ENCODE measurements at regions not wholly inside any gene's neighbourhood (a gene's known extent, or its start where the extent isn't known, plus 50 kb on each side); places are given as distances from the start of the nearest gene placed in this dataset.
"Not testable (repeated sequence)": the region's sequence is repeated elsewhere in the genome, so short reads cannot be mapped to it uniquely, and the experiment has no call there.

DNA sequence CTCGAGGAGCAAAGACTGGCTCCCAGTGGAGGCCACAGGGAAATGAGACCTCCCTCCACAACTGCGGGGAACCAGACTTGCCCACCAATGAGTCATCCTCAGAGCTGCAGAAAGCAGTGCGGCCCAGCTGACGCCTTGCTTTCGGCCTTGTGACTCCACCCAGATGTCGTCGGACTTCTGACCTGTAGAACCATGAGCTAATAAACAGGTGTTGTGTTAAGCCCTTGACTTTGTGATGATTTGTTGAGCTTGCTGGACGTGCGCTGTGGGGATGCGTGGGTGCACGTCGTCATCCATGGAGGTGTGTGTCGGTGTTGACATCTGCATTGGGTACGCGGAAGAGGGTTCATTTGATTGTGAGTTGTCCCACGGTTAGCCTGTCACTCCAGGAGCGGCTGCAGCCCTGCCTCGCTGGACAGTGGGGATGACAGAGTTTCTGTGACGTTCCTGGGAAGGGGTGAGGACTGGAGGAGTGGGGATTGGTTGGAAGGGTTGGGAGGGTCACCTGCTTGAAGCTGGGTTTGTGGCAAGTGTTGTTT lies 154.1 kb downstream of the SH3BP4 start:
- Histone ChIP-seq H3K4me3 (ENCODE audit: low read length in 2 of 2) (no peak overlapping the region), H3K36me3 (ENCODE audit: control insufficient read depth in 2 of 2, insufficient read depth in 2 of 2, low read length in 2 of 2) (no peaks in the 10 kb centered on the region)

DNA sequence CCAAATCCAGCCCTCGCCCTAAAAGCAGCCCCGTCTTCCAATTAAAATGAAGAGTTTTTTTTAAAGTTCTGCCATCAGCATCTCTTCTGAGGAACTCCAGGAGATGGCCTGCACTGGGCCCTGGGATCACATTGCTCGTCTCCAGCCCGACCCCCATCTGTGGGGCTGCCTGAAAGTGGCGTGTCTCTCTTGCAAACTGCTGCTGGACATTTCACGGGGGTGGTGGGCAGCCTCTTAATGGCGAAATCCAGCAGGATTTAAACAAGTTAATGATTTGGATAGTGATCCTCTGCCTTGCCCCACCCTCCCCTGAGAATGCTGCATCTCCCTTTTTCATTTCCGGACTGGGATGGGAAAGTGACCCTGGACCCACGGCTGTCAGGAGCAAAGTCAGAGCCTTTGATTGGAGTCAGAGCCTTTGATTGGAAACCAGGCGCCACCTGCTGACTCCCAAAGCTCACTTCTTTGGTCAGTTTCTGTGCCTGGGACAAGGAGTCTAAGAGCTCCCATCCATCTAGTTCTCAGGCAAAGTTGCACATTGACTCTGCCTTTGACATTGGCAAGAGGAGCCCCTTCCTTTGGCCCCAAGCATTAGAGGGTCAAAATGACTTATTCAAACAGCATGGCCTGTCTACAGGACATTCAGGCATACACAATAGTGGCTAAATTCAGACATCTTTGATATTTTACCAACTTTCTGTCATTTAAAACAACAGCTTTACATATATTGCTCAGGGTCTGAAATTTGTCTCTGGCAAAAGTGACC lies 155.2 kb downstream of the SH3BP4 start:
- no peak overlapping the region for H3K4me3 ChIP-seq (ENCODE audit: low read length in 2 of 2)
- H3K36me3 ChIP-seq (ENCODE audit: control insufficient read depth in 2 of 2, insufficient read depth in 2 of 2, low read length in 2 of 2): no peaks in the 10 kb centered on the region
- H3K4me1 ChIP-seq (ENCODE audit: control insufficient read depth, insufficient read depth, low read length): no peaks in the 10 kb centered on the region
- H3K27me3 ChIP-seq (ENCODE audit: control insufficient read depth in 1 of 2, insufficient read depth in 2 of 2, low read length in 2 of 2): no peaks in the 10 kb centered on the region
- H3K27ac ChIP-seq (ENCODE audit: low read length): no peak overlapping the region
- H3K9ac ChIP-seq (ENCODE audit: low read length in 2 of 2): no peak overlapping the region
- H3K9me3 ChIP-seq (ENCODE audit: control insufficient read depth in 2 of 2, low read length in 2 of 2): no peaks in the 10 kb centered on the region

More for the DNA sequence above, 154.1 kb downstream of the SH3BP4 start:
- Histone ChIP-seq H3K27ac (ENCODE audit: low read length) (no peak overlapping the region), H3K9me3 (ENCODE audit: control insufficient read depth in 2 of 2, low read length in 2 of 2) (no peaks in the 10 kb centered on the region), H3K27me3 (ENCODE audit: control insufficient read depth in 1 of 2, insufficient read depth in 2 of 2, low read length in 2 of 2) (no peaks in the 10 kb centered on the region), H3K9ac (ENCODE audit: low read length in 2 of 2) (no peak overlapping the region), H3K4me1 (ENCODE audit: control insufficient read depth, insufficient read depth, low read length) (no peaks in the 10 kb centered on the region)

DNA sequence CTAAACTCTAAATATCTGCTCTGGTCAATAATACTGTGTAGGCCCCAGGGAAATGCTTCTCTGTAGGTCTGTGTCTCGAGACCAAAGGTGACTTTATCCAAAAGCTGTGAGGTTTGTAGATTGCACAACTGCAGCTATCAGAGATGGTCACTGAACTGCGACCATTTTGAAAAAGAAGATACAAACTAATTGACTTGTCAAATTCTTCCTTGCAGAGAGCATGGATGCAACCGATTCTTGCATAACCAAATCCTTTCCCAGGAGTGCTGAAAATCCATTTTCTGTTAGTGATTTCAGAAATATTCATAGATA lies 155.8 kb downstream of the SH3BP4 start:
- no peaks in the 10 kb centered on the region for H3K9me3 ChIP-seq (ENCODE audit: control insufficient read depth in 2 of 2, low read length in 2 of 2)
- H3K36me3 ChIP-seq (ENCODE audit: control insufficient read depth in 2 of 2, insufficient read depth in 2 of 2, low read length in 2 of 2): no peaks in the 10 kb centered on the region
- no peaks in the 10 kb centered on the region for H3K27me3 ChIP-seq (ENCODE audit: control insufficient read depth in 1 of 2, insufficient read depth in 2 of 2, low read length in 2 of 2)
- no peak overlapping the region for H3K9ac ChIP-seq (ENCODE audit: low read length in 2 of 2)
- no peaks in the 10 kb centered on the region for H3K4me1 ChIP-seq (ENCODE audit: control insufficient read depth, insufficient read depth, low read length)
- no peak overlapping the region for H3K27ac ChIP-seq (ENCODE audit: low read length)
- no peak overlapping the region for H3K4me3 ChIP-seq (ENCODE audit: low read length in 2 of 2)

DNA sequence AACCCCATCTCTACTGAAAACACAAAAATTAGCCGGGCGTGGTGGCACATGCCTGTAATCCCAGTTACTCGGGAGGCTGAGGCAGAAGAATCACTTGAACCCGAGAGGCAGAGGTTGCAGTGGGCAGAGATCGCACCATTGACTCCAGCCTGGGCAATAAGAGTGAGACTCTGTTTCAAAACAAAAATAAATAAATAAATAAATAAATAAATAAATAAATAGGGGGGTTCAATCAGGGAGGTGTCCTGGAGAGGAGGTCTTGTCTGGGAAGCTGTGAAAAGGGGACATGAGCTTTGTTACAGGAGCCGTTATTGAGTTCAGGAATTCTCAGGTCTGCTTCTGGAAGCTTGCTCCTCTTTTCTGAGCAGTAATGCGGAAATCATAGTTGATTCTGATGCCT lies 157.7 kb downstream of the SH3BP4 start:
- H3K9ac ChIP-seq (ENCODE audit: low read length in 2 of 2); H3K27me3 ChIP-seq (ENCODE audit: control insufficient read depth in 1 of 2, insufficient read depth in 2 of 2, low read length in 2 of 2); H3K4me3 ChIP-seq (ENCODE audit: low read length in 2 of 2): not testable (repeated sequence)

DNA sequence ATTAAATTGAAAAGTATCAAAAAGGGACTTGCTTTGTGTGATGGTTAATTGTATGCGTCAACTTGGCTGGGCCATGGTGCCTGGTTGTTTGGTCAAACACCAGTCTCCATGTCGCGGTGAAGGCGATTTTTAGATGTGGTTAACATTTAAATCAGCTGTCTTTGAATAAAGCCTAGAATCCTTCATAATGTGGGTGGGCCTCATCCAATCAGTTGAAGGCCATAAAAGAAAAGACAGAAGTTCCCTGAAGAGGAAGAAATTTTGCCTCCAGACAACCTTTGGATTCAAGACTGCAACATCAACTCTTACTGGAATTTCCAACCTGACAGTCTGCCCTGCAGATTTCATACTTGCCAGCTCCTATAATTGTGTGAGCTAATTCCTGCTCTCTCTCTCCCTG lies 160.5 kb downstream of the SH3BP4 start:
- Histone ChIP-seq H3K27ac (ENCODE audit: low read length) (no peak overlapping the region), H3K36me3 (ENCODE audit: control insufficient read depth in 2 of 2, insufficient read depth in 2 of 2, low read length in 2 of 2) (no peaks in the 10 kb centered on the region), H3K4me3 (ENCODE audit: low read length in 2 of 2) (no peak overlapping the region), H3K27me3 (ENCODE audit: control insufficient read depth in 1 of 2, insufficient read depth in 2 of 2, low read length in 2 of 2) (peaks cover 0 to 2% of the 10 kb centered on the region in 2 donors), H3K4me1 (ENCODE audit: control insufficient read depth, insufficient read depth, low read length) (no peaks in the 10 kb centered on the region), H3K9me3 (ENCODE audit: control insufficient read depth in 2 of 2, low read length in 2 of 2) (no peaks in the 10 kb centered on the region), H3K9ac (ENCODE audit: low read length in 2 of 2) (no peak overlapping the region)

More for the DNA sequence above, 157.7 kb downstream of the SH3BP4 start:
- not testable (repeated sequence) for H3K27ac ChIP-seq (ENCODE audit: low read length); H3K9me3 ChIP-seq (ENCODE audit: control insufficient read depth in 2 of 2, low read length in 2 of 2); H3K4me1 ChIP-seq (ENCODE audit: control insufficient read depth, insufficient read depth, low read length); H3K36me3 ChIP-seq (ENCODE audit: control insufficient read depth in 2 of 2, insufficient read depth in 2 of 2, low read length in 2 of 2)

DNA sequence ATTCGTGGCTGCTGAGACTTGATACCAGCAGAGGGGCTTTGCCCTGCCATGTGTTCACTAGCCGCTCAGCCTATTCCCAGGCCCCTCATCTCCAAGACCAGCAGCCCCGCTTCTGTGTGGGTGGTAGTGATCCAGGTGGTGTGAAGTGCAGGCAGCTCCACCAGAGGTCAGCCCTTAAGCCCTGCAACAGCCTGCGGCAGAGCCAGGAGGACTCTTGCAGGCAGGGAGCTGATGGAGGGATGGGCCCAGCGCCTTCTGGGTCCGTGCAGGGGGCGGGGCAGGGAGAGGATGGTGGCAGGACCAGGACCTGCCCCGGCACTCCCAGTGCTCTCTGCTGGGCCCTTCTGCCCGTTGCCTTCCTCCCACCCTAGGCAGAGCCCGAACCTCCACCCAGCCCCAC lies 162.0 kb downstream of the SH3BP4 start:
- peaks cover 0 to 2% of the 10 kb centered on the region in 2 donors for H3K27me3 ChIP-seq (ENCODE audit: control insufficient read depth in 1 of 2, insufficient read depth in 2 of 2, low read length in 2 of 2)
- no peak overlapping the region for H3K4me3 ChIP-seq (ENCODE audit: low read length in 2 of 2)
- no peaks in the 10 kb centered on the region for H3K9me3 ChIP-seq (ENCODE audit: control insufficient read depth in 2 of 2, low read length in 2 of 2)
- H3K4me1 ChIP-seq (ENCODE audit: control insufficient read depth, insufficient read depth, low read length): no peaks in the 10 kb centered on the region
- H3K27ac ChIP-seq (ENCODE audit: low read length): no peak overlapping the region
- H3K9ac ChIP-seq (ENCODE audit: low read length in 2 of 2): no peak overlapping the region
- H3K36me3 ChIP-seq (ENCODE audit: control insufficient read depth in 2 of 2, insufficient read depth in 2 of 2, low read length in 2 of 2): no peaks in the 10 kb centered on the region

DNA sequence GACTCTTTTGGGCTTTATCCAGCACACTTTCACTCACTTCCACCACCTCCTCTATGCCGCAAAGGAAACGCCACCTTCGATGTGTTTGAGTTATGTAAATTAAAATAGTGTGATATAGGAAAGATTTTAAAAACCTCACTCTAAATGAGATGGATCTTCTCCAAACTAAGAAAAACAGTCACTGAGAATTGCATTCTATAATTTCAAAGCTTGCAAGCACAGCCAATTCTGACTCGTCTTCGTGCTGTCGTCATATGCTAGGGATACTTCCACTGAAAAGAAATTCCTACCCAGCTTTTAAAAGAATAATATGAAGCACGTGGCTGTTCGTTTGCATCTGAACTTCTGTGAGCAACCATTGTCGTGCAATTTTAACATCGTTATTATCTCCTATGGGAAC lies 162.5 kb downstream of the SH3BP4 start:
- Histone ChIP-seq H3K27me3 (ENCODE audit: control insufficient read depth in 1 of 2, insufficient read depth in 2 of 2, low read length in 2 of 2) (peaks cover 0 to 2% of the 10 kb centered on the region in 2 donors), H3K27ac (ENCODE audit: low read length) (no peak overlapping the region), H3K4me1 (ENCODE audit: control insufficient read depth, insufficient read depth, low read length) (no peaks in the 10 kb centered on the region), H3K4me3 (ENCODE audit: low read length in 2 of 2) (no peak overlapping the region), H3K9me3 (ENCODE audit: control insufficient read depth in 2 of 2, low read length in 2 of 2) (no peaks in the 10 kb centered on the region), H3K36me3 (ENCODE audit: control insufficient read depth in 2 of 2, insufficient read depth in 2 of 2, low read length in 2 of 2) (no peaks in the 10 kb centered on the region), H3K9ac (ENCODE audit: low read length in 2 of 2) (no peak overlapping the region)

DNA sequence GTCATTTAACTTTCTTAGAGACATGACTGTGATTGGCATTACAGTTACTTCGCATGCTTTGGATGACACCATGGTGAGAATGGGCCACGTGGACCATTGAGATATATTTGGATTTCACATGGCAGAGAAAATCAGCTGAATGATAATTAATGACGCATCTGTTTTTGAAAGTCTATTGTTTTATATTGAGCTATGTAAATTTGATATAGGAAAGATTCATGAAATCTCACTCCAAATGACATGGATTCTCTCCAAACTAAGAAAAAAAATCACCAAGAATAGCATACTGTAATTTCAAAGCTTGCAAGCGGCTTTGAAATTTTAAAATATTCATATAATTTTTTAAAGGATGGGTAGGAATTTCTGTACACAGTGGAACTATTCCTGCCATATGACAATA lies 163.7 kb downstream of the SH3BP4 start:
- H3K4me3 ChIP-seq (ENCODE audit: low read length in 2 of 2): no peak overlapping the region
- H3K4me1 ChIP-seq (ENCODE audit: control insufficient read depth, insufficient read depth, low read length): no peaks in the 10 kb centered on the region
- H3K27ac ChIP-seq (ENCODE audit: low read length): no peak overlapping the region
- no peak overlapping the region for H3K9ac ChIP-seq (ENCODE audit: low read length in 2 of 2)
- no peaks in the 10 kb centered on the region for H3K9me3 ChIP-seq (ENCODE audit: control insufficient read depth in 2 of 2, low read length in 2 of 2)
- no peaks in the 10 kb centered on the region for H3K36me3 ChIP-seq (ENCODE audit: control insufficient read depth in 2 of 2, insufficient read depth in 2 of 2, low read length in 2 of 2)
- peaks cover 0 to 2% of the 10 kb centered on the region in 2 donors for H3K27me3 ChIP-seq (ENCODE audit: control insufficient read depth in 1 of 2, insufficient read depth in 2 of 2, low read length in 2 of 2)

DNA sequence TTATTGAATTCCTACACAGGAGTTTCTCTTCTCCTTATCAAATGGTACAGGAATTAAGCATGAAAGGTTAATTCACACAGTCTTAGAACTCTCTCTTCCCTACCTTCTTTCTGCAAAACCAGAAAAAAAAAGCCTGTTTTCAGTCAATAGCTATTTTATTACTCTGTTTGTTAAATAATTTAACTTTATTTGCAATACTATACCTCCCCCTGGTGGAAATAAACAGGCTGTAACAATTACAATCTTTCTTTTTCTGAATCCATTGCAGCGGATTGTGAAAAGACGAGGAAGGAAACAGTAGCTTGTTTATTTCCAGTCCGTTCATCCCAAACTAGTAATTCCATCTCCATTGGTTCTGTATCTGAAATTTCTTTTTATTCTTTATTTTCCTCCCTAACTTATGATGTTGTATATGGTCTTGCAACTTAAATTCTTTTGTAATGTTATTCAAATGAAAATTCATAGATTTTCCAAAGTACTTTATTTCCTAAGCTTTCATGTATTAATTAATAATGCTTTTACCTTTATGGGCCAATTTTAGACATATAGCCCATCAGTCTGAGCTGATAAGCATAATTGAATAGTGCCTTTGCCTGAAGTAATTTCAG lies 165.2 kb downstream of the SH3BP4 start:
- Histone ChIP-seq H3K4me1 (ENCODE audit: control insufficient read depth, insufficient read depth, low read length) (no peaks in the 10 kb centered on the region), H3K36me3 (ENCODE audit: control insufficient read depth in 2 of 2, insufficient read depth in 2 of 2, low read length in 2 of 2) (no peaks in the 10 kb centered on the region), H3K27ac (ENCODE audit: low read length) (no peak overlapping the region), H3K9me3 (ENCODE audit: control insufficient read depth in 2 of 2, low read length in 2 of 2) (no peaks in the 10 kb centered on the region), H3K27me3 (ENCODE audit: control insufficient read depth in 1 of 2, insufficient read depth in 2 of 2, low read length in 2 of 2) (peaks cover 0 to 2% of the 10 kb centered on the region in 2 donors), H3K4me3 (ENCODE audit: low read length in 2 of 2) (no peak overlapping the region), H3K9ac (ENCODE audit: low read length in 2 of 2) (no peak overlapping the region)

DNA sequence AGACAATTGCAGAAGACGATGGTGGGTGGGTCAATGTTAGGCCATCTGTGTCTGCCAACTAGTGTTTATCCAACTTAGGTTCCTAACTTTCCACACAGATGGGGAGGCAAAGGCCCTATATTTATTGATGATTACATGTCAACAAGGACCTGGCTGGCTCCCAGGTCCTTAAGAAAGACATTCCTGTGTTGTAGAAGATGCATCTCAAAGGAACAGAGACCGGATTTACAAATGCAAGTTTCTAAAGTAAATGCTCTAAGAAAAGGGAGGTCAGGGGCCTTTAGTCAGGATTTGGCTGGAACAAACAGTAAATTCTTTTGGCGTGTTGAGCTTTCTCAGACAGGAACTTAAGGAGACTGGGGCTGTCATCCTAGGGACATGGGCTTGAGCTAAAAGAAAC lies 175.0 kb downstream of the SH3BP4 start:
- Histone ChIP-seq H3K4me1 (ENCODE audit: control insufficient read depth, insufficient read depth, low read length) (no peaks in the 10 kb centered on the region), H3K9ac (ENCODE audit: low read length in 2 of 2) (no peak overlapping the region), H3K27me3 (ENCODE audit: control insufficient read depth in 1 of 2, insufficient read depth in 2 of 2, low read length in 2 of 2) (peaks cover 0 to 3% of the 10 kb centered on the region in 2 donors), H3K9me3 (ENCODE audit: control insufficient read depth in 2 of 2, low read length in 2 of 2) (no peaks in the 10 kb centered on the region), H3K27ac (ENCODE audit: low read length) (no peak overlapping the region), H3K36me3 (ENCODE audit: control insufficient read depth in 2 of 2, insufficient read depth in 2 of 2, low read length in 2 of 2) (no peaks in the 10 kb centered on the region), H3K4me3 (ENCODE audit: low read length in 2 of 2) (no peak overlapping the region)

DNA sequence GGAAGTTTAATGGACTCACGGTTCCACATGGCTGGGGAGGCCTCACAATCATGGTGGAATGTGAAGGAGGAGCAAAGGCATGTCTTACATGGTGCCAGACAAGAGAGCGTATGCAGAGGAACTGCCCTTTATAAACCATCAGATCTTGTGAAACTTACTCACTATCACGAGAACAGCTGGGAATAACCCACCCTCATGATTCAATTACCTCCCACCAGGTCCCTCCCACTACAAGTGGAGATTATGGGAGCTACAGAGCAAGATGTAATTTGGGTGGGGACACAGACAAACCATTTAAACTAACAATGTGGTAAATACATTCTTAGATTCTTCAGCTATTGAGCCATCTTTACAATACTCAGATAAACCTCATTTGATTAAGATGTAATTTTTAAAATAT lies 176.1 kb downstream of the SH3BP4 start:
- H3K27me3 ChIP-seq (ENCODE audit: control insufficient read depth in 1 of 2, insufficient read depth in 2 of 2, low read length in 2 of 2): peaks cover 0 to 4% of the 10 kb centered on the region in 2 donors
- no peaks in the 10 kb centered on the region for H3K9me3 ChIP-seq (ENCODE audit: control insufficient read depth in 2 of 2, low read length in 2 of 2)
- H3K9ac ChIP-seq (ENCODE audit: low read length in 2 of 2): no peak overlapping the region
- no peaks in the 10 kb centered on the region for H3K4me1 ChIP-seq (ENCODE audit: control insufficient read depth, insufficient read depth, low read length)
- no peak overlapping the region for H3K27ac ChIP-seq (ENCODE audit: low read length)
- no peak overlapping the region for H3K4me3 ChIP-seq (ENCODE audit: low read length in 2 of 2)
- no peaks in the 10 kb centered on the region for H3K36me3 ChIP-seq (ENCODE audit: control insufficient read depth in 2 of 2, insufficient read depth in 2 of 2, low read length in 2 of 2)
